ENCODE measurements at regions not wholly inside any gene's neighbourhood (a gene's known extent, or its start where the extent isn't known, plus 50 kb on each side); places are given as distances from the start of the nearest gene placed in this dataset.

GRCh38 chr5:68755293-68755692 lies 338.5 kb upstream of the SLC30A5 start:
- DNase-seq = no peak

- DNase-seq = no peak
These were observed 336.8 kb upstream of the SLC30A5 start for GRCh38 chr5:68757006-68757405.

GRCh38 chr5:68757626-68758212 lies 336.1 kb upstream of the SLC30A5 start:
- DNase-seq = no peak

GRCh38 chr5:68759593-68759992 lies 334.2 kb upstream of the SLC30A5 start:
- no peak for DNase-seq

- DNase-seq = no peak
These were observed 331.6 kb upstream of the SLC30A5 start for GRCh38 chr5:68762201-68762600.

GRCh38 chr5:68766952-68767464 lies 326.8 kb upstream of the SLC30A5 start:
- DNase-seq = no peak

- DNase-seq = no peak
These were observed 323.3 kb upstream of the SLC30A5 start for GRCh38 chr5:68770551-68770950.

GRCh38 chr5:68771221-68771620 lies 322.6 kb upstream of the SLC30A5 start:
- DNase-seq = no peak

GRCh38 chr5:68771732-68772131 lies 322.1 kb upstream of the SLC30A5 start:
- no peak for DNase-seq

- no peak for DNase-seq
These were observed 317.4 kb upstream of the SLC30A5 start for GRCh38 chr5:68776381-68776780.

- DNase-seq = no peak
These were observed 316.7 kb upstream of the SLC30A5 start for GRCh38 chr5:68777135-68777534.

- no peak for DNase-seq
These were observed 315.3 kb upstream of the SLC30A5 start for GRCh38 chr5:68778484-68778883.

GRCh38 chr5:68780299-68780955 lies 313.4 kb upstream of the SLC30A5 start:
- no peak for DNase-seq

GRCh38 chr5:68793074-68793473 lies 300.7 kb upstream of the SLC30A5 start:
- no peak for DNase-seq

GRCh38 chr5:68793993-68794392 lies 299.8 kb upstream of the SLC30A5 start:
- DNase-seq = no peak

- no peak for DNase-seq
These were observed 298.6 kb upstream of the SLC30A5 start for GRCh38 chr5:68795190-68795589.

- no peak for DNase-seq
These were observed 294.7 kb upstream of the SLC30A5 start for GRCh38 chr5:68798877-68799843.

- no peak for DNase-seq
These were observed 291.4 kb upstream of the SLC30A5 start for GRCh38 chr5:68802430-68802829.

- no peak for DNase-seq
These were observed 289.9 kb upstream of the SLC30A5 start for GRCh38 chr5:68803881-68804319.

GRCh38 chr5:68804343-68804742 lies 289.5 kb upstream of the SLC30A5 start:
- DNase-seq = no peak

GRCh38 chr5:68805444-68805843 lies 288.4 kb upstream of the SLC30A5 start:
- DNase-seq = no peak

GRCh38 chr5:68817632-68818031 lies 276.2 kb upstream of the SLC30A5 start:
- no peak for DNase-seq

- DNase-seq = no peak
These were observed 275.6 kb upstream of the SLC30A5 start for GRCh38 chr5:68818057-68818695.
